A172 (cell line): ENCODE measurements at regions not wholly inside any gene's neighbourhood (a gene's known extent, or its start where the extent isn't known, plus 50 kb on each side); places are given as distances from the start of the nearest gene placed in this dataset.
A peak's percentile ranks its signal among the peaks of the same experiment; 100 is the strongest.
"Not testable (repeated sequence)": the region's sequence is repeated elsewhere in the genome, so short reads cannot be mapped to it uniquely, and the experiment has no call there.

Experiments
- DNase-seq: peaks from one replicate; pipeline ENCODE4 v3.0.0-alpha.2; 2015; ENCODE audit warnings: low spot score

DNA sequence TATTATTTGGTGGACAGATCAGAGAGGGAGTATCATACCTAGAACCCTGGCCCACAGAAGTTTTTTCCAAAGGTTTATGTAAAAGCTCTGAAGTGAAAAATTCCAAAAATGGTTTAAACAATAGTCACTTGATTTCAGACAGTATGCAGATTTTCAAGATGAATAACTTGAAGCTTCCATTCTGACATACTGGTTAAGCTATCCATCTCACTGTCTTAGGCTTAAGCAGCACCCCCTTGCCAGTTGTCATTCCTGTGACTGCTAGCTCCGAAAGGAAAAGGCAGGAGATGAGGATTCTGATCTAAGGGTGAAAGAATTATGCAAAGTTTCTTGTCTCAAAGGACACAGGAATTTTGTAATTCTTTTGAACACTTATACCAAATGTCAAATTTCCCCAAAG lies 337.5 kb upstream of the THBS1 start:
- DNase-seq: no peak

DNA sequence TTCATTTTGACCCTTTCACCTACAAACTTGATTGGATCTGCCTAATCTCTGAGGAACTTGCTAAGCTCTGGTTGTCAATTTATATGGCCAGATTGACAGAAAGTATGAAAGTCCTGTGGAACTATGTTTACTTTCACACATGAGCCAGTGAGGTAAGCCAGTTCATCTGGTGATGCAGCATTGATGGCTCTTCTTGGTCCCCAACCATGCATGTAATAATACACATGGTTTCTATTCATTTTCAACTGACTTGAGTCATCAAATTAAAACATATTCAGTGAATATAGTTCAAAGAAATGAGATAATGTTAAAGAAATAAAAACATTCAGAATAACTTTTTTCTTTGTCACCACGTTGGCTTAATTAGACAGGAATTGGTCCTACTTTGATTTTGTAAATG lies 336.1 kb upstream of the THBS1 start:
- DNase-seq: no peak

DNA sequence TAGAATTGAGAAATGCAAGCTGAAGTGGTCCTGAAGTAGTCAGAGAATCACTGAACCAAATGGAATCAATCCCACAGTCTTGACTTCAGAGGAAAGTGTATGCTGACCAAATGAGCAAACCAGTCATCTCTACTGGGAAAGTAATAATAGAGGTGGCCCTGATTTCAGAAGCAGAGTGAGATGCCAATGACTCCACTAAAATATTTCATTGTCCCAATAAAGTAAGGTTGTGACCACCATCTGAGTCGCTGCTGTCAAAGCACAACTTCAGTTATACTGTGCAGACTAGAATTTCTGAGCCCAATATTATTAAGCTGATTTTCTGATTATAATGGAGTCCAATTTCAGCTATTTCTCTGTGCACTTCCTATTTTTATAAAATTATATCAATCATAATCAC lies 334.4 kb upstream of the THBS1 start:
- DNase-seq: no peak

DNA sequence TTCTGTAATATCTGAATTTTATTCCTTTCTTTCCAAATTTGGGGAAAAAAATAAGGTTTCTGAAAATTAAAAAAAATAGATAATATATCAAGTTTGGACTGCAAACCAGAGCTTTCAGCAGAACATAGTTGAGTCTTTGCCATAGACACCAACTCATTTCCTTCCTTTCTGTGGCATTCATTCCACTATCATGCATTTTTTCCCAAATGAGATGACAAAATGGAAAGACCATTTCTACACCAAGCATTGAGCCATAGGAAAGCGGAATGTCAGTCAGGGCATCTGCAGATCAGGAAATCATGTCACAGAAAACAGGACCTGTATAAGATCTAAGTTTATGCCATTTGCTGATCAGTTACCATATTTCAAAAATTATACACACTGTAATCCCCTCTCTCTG lies 333.3 kb upstream of the THBS1 start:
- no peak for DNase-seq

DNA sequence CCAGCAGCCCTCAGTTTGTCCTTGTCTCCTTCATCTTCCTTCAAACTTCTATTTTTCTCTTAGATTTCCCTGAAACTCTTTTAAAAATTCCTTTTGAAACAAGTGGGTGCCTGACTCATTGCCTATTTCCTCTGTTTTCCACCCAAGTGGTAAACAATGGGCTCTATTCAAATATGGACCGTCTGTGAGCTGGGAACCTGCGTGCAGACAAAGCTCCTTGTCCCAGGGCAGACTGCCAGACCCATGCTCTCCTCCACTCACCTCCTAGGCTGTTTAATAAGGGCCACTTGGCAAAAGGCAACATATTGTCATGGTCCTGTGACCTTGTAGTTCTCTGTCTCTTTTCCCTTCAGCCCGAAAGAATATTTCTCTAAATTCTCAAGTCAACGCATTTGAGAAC lies 332.7 kb upstream of the THBS1 start:
- peak; percentile 47 for DNase-seq

DNA sequence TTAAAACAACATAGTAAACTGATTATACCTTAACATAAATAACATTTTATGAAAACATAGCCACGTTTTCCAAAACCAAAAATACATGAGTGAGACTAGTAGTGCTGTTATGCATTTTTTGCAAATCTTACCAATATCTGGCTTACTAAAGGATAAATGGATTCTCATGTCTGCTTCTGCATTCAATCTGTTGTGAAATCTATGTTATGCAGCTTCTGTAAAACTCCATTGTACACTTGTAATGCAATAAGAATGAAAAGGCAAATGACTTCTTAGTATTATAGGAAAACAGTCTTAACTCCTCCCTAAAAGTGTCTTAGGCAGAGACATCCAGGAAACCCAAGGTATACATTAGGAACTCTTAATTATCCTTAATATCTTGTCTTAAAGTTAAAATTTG lies 330.9 kb upstream of the THBS1 start:
- DNase-seq: no peak

DNA sequence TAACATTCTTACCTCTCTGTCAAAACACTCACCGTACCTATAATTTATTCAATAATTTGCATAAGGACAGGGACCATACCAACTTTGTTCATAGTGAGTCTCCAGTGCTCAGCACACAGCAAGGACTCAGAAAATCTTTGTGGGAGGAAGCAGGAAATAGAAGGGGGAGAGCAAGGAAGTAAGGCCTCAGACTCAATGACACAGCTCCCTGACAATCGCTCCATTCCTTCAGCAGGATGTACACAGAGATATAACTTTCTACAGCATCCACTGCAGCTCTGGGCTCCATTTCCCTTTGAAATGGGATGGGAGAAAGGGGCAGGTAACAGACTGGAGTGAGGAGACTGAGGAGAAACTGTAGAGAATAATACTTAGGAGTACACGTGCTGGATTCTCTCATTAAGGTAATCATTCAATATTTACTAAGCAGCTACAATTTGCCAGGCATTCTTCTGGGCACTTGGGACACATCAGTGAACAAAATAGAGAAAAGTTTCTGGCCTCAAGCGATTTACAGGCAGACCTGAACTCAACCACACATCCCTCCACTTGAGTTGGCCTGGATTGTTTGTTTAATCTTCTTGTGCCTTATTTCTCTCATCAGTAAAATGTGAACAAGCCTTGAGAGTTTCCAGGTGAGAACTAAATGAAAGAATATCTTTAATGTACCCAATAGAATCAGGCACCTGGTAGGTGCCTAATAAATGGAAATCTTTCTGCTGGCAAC lies 330.3 kb upstream of the THBS1 start:
- no peak for DNase-seq

DNA sequence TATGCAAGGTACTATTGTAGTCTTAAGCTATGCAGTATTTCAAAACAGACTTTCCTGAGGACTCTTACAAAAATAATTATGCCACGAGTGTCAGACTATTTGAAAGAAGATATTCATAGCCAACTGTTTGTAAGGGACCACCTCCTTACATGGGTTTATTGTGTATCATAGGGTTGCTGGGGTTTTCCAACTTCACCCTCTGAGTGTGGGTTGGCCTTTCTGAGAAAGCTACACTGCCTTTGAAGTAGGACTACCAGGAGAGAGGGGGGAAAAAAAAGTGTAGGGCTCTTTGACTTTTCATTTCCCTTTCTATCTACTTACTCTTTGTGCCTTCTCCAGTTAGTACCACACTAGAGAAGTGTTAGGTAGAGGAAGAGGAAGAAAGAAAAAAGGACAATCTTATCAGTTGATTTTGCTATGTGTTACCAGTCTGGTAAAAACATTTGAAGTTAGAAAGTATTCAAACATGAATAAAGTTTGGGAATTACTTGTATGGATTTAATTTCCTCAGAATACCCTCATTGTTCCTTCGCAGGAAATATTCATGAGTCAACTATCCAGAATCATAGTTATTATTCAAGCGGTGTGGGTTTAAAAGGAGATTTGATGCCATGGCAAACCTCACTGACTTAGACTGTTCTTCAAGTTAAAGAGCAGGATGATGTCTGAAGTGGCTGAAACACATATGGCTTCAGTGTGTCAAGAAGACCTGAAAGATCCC lies 329.3 kb upstream of the THBS1 start:
- no peak for DNase-seq

DNA sequence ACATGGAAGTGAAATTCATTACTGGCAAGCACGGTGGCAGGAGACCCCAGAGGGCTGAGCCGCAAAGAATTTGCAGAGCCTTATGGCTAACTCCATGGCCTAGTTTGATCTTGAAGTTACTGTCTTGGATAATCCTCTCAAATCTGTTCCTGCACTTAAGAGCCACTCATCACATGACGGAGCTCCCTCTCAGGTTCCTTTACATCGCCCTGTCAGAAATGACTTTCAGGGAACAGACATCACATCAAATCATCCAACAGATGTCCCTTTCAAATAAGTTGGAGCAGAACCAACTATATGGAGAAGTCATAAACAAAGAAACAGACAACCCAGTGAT lies 328.8 kb upstream of the THBS1 start:
- DNase-seq: no peak

DNA sequence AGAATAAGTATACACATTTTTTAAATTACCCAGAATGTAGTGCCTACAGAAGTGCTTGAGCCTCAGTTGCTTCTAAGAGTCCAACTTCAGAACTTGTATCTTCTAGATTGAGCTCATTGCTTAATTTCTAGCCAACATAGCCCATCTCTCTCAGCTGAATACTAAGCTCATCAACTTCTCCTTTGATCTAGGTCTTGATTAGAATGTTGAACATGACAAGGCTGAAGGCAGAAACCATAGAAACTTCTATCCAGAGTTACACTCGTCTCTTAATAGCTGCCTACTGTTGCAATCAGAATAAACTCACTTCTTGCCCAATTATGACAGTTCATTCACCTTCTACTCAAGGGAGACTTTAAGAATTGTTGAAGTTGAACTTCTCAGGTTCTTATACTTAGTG lies 327.3 kb upstream of the THBS1 start:
- DNase-seq: no peak

DNA sequence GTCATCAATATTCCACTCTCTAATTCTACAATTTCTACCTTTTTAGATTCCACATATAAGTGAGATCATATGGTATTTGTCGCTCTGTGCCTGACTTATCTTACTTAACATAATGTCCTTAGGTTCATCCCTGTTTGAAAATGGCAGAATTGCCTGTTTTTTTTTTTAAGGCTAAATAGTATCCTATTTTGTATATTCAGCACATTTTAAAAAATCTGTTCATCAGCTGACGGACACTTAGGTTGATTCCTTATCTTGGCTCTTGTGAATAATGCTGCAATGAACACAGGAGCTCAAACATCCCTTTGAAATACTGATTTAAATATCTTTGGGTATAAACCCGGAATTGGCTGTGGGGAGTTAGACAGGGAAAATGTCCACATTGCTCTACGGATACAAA lies 326.7 kb upstream of the THBS1 start:
- DNase-seq: no peak

DNA sequence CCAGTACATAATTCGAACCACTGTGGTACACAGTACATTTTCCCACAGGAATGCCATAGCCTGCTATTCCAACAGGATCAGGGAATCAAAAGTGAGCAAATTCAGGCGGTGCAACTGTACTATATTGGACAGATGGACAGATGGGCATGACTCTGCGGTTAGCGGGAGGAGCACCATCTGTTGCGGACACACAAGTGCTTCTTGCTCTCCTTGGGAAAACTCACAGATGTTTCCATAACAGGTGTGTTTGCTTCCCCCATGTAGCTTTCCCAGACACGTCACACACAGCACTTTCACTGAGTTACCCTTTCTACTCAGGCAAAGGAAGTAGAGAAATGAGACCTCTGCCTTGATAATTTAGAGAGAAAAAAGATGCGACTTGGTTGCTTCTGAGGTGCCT lies 325.1 kb upstream of the THBS1 start:
- no peak for DNase-seq

DNA sequence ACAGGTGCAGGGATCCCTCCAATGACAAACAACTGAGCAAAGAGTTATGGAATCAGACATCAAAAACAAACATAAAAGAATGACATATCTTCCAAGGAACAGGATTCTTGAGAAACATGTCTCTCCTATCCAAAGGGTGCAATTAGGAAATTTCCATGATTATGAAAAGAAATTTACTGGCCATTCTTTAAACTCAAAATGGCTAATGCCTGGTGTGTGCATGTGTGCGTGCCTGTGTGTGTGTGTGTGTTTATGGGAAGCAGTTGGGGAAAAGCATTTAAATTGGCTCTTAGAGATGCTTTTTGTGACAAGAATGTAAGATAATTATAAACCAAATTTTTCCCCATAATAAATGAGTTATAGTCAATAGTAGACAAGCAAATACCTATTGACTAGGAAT lies 320.5 kb upstream of the THBS1 start:
- no peak for DNase-seq

DNA sequence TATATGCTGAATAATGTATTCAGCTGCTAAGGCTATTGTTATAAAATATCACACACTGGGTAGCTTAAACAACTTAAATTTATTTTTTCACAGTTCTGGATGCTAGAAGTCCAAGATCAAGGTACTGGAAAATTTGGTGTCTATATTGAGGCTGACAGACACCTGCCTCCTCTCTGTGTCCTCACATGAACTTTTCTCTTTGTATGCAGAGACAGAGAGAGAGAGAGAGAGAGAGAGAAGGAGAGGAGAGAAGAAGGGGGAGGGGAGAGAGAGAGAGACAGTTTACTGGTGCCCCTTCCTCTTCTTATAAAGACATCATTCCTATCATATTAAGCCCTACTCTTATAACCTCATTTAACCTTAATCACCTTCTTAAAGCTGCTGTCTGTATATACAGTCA lies 320.1 kb upstream of the THBS1 start:
- DNase-seq: no peak

DNA sequence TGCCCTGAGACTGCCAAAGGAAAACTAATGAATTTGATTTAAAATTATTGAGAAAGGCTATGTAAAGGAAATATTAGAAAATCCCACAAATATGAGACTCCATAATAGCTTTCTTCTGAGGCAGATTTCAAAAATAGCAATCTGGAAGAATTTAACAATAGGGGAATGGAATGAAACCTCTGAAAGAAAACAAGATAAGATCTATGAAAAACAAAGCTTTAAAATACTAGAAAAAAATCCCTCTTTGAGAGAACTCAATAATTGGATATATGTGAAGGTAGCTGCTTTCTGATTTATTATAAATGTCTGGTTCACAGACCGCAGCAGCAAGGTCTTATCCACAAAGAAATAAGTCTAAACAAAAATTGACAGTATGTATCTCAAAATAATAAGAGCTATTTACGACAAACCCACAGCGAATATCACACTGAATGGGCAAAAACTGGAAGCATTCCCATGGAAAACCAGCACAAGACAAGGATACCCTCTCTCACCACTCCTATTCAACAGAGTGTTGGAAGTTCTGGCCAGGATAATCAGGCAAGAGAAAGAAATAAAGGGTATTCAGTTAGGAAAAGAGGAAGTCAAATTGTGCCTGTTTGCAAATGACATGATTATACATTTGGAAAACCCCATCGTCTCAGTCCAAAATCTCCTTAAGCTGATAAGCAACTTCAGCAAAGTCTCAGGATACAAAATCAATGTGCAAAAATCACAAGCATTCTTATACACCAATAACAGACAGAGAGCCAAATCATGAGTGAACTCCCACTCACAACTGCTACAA lies 319.3 kb upstream of the THBS1 start:
- DNase-seq: not testable (repeated sequence)

DNA sequence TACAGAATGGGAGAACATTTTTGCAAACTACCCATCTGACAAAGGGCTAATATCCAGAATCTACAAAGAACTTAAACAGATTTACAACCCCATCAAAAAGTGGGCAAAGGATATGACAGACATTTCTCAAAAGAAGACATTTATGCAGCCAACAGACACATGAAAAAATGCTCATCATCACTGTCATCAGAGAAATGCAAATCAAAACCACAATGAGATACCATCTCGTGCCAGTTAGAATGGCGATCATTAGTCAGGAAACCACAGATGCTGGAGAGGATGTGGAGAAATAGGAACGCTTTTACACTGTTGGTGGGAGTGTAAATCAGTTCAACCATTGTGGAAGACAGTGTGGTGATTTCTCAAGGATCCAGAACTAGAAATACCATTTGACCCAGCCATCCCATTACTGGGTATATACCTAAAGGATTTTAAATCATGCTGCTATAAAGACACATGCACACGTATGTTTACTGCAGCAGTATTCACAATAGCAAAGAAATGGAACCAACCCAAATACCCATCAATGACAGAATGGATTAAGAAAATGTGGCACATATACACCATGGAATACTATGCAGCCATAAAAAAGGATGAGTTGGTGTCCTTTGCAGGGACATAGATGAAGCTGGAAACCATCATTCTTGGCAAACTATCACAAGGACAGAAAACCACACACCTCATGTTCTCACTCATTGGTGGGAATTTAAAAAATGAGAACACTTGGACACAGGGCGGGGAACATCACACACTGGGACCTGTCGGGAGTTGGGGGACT lies 317.7 kb upstream of the THBS1 start:
- not testable (repeated sequence) for DNase-seq

DNA sequence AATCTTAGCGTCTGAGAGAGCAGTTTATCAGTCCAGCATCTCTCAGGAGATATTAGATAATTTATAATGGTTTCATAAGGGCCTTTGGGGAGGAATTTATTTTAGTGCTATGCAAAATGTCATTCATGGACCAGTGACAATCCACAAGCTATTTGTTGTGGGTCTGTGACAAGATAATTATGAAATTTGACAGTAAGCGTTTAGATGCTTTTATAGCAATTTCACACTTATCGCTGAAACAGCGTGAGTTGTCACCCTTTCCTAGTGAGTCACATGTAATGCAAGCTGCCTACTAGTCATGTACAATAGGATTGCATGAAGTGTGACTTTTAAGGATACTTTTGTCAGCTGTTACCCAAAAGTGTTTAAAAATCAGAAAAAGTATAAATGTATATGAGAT lies 315.6 kb upstream of the THBS1 start:
- DNase-seq: no peak

DNA sequence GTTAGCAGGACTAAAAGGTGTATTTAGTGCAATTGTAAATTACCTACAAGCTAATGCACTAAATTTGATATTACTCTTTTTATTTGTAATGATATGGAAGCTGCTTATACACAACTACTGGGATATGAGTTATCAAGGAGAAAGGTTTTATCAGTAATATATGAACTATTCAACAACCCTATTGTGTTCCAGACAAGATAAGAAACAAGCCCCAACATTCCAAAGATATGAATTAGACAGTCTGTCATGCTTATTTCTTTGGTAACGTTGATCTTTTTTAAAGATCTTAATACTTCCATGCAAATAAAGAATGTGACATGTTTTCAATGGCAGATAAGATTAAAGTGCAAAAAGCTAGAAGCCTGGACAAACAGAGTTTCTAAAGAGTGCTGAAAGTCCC lies 314.0 kb upstream of the THBS1 start:
- DNase-seq: no peak

DNA sequence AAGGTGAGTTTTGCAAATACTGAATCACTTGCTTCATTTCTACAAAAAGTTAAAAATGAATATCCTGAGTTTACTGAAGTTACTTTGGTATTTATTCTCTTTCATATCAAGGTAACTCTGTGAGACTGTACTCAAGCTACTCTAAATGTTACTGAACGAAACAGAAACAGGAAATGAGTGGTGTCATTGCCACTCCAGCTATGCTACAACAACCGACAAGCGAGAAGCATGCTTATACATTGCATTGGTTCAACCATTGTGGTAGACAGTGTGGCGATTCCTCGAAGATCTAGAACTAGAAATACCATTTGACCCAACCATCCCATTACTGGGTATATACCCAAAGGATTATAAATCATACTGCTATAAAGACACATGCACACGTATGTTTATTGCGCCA lies 313.2 kb upstream of the THBS1 start:
- peak; percentile 25 for DNase-seq

DNA sequence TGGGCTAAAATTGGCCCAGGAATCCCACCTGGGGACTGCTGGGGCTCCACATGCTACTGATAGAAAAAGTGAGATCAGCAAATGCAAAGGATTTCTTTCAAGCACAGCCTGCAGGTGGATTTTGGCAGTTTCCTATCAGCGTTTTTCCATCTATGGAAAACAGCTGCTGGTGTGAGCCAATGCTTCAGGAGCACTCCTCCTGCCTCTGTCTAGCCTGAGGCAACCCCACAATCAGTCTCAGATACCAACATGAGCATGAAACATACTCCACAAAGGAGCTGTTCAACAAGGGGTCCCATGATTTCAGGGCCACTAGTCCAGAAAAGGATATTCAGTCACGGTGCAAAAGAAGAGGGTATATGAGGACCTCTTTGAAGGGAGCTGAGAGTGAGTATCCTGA lies 311.5 kb upstream of the THBS1 start:
- DNase-seq: no peak

DNA sequence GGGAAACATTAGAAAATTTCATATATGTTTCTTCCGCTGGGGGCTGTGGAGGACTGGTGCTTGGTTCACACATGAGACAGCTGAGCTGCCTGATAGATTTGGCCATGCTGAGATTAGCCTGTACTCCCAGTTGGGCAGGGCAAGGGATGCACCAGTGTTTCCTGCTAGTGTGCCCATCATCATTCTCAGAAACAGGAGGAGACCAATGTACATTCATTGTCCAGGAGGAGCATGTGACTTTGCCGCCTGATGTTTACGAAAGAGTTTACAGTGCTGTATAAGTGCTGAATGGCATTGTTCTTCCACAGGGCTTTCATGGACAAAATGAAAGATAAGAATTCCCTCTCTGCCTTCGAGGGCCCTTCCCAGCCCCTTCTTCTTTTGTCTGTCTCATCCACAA lies 311.1 kb upstream of the THBS1 start:
- no peak for DNase-seq

DNA sequence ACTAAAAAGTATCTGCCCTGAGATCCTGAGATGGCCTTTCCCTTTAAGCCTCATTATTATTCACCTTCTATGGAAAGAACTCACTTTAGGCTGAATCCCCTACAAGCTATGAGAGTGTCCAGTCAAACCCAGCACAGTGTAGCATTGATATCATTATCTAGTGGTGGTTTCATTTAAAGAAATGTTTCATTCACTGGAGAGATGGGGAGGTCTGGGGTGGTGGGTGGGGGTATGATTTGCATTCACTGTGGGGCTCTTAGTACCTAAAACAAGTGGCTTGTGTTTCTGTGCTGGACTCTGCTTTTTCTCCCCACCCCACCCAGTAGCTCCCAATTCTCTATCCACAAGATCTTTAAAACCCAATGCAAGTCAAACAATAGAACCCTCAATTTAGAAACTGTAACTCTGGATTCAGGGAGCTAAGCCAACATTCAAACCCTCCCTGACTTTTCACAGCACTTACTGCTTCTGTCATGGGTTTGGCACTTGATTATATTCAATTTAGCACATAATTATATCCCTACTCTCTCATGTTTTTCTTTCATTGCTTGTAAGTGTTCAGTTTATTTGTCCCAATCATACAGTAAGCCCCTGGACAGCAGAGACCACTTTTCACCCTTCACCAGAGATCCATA lies 310.5 kb upstream of the THBS1 start:
- no peak for DNase-seq
